ENCODE measurements at regions not wholly inside any gene's neighbourhood (a gene's known extent, or its start where the extent isn't known, plus 50 kb on each side); places are given as distances from the start of the nearest gene placed in this dataset.

DNA sequence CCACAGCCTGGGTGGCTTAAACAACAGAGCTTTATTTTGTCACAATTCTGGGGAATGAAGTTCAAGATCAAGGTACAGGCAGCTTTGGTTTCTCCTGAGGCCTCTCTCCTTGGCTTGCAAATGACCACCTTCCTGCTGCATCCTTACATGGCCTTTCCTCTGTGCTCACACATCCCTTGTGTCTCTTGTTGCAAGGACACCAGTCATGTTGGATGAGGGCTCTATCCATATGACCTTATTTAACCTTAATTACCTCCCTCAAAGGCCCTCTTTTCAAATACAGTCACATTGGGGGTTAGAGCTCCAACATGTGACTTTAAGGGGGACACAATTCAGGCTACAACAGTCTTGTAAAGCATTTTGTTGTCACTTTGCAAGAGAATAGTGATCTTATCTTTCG lies 65.0 kb upstream of the PLXNA4 start:
- TF ChIP-seq, protein P1, sequence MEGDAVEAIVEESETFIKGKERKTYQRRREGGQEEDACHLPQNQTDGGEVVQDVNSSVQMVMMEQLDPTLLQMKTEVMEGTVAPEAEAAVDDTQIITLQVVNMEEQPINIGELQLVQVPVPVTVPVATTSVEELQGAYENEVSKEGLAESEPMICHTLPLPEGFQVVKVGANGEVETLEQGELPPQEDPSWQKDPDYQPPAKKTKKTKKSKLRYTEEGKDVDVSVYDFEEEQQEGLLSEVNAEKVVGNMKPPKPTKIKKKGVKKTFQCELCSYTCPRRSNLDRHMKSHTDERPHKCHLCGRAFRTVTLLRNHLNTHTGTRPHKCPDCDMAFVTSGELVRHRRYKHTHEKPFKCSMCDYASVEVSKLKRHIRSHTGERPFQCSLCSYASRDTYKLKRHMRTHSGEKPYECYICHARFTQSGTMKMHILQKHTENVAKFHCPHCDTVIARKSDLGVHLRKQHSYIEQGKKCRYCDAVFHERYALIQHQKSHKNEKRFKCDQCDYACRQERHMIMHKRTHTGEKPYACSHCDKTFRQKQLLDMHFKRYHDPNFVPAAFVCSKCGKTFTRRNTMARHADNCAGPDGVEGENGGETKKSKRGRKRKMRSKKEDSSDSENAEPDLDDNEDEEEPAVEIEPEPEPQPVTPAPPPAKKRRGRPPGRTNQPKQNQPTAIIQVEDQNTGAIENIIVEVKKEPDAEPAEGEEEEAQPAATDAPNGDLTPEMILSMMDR (IDR thresholded peaks at IDR 0.05; ENCODE audit: low read depth, low read length), result no peak
- Histone ChIP-seq H3K9me3 (ENCODE audit: severe bottlenecking) (no peaks in the 10 kb centered on the region), H3K27me3 (ENCODE audit: insufficient read depth, low read depth, severe bottlenecking) (no peaks in the 10 kb centered on the region), H3K4me3 (ENCODE audit: low read depth, low read length) (no peak overlapping the region), H3K36me3 (no peaks in the 10 kb centered on the region), H3K27ac (no peak overlapping the region)
- DNase-seq, result no peak

DNA sequence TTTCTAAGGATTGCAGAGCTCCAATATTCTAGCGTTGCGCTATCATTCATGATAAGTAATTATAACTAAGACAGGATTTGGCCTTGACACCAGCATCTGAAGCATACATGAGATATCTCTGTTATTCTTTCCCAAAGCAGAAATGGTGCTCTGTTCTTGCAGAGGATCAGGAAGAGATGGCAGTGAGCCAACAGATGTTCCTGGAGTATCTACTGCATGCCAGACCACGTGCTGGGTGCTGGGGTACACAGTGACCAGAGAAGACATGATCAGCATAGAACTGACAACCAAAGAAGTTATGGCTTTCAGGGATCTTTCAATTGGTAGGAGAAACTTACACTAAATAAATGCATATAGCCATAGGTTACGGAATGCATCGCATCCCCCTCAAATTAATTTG lies 63.7 kb upstream of the PLXNA4 start:
- Histone ChIP-seq H3K27me3 (ENCODE audit: insufficient read depth, low read depth, severe bottlenecking) (no peaks in the 10 kb centered on the region), H3K9me3 (ENCODE audit: severe bottlenecking) (no peaks in the 10 kb centered on the region), H3K4me3 (ENCODE audit: low read depth, low read length) (no peak overlapping the region), H3K36me3 (no peaks in the 10 kb centered on the region), H3K27ac (no peak overlapping the region)
- TF ChIP-seq, protein P1 (IDR thresholded peaks at IDR 0.05; ENCODE audit: low read depth, low read length), result no peak
- no peak for DNase-seq

DNA sequence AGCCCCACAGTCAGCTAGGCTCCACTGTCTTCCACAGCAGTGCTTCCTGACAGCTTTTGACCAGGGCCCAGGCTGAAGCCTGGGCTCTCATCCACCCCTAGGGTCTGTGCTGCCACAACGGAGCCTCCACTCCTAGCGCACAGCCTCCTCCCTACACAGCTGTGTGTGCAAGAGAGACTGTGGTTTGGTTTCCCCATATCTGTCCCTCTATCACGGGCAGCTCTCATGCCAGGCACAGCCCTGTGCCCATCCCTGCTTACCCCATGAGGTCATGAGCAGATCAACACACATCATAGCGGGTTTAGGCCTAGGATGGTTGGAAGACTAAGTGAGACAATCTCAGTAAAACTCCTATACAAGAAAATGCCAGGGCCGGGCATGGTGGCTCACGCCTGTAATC lies 61.7 kb upstream of the PLXNA4 start:
- DNase-seq, result no peak
- Histone ChIP-seq H3K9me3 (ENCODE audit: severe bottlenecking) (no peaks in the 10 kb centered on the region), H3K27ac (no peak overlapping the region), H3K36me3 (no peaks in the 10 kb centered on the region), H3K4me3 (ENCODE audit: low read depth, low read length) (no peak overlapping the region), H3K27me3 (ENCODE audit: insufficient read depth, low read depth, severe bottlenecking) (no peaks in the 10 kb centered on the region)
- TF ChIP-seq, protein P1 (IDR thresholded peaks at IDR 0.05; ENCODE audit: low read depth, low read length), result no peak

DNA sequence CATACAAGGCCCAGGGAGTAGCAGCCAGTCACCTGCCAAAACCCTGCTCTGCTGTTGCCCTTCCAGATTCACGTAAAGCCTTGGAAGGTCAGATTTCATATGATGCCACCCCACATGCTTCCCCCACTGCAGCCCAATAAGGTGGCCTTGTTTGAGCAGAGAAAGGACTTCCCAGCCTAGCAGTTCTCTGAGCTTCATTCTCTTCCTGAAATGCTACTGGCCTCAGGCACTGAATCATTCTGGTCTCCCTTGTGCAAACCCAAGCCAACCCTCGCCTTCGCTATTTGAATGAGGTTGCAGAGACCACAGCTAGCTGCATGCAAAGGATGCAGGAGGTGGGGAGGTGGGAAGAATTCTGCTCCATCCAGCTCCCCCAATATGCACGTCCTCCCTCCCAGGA lies 60.3 kb upstream of the PLXNA4 start:
- TF ChIP-seq, protein P1 (IDR thresholded peaks at IDR 0.05; ENCODE audit: low read depth, low read length), result no peak
- Histone ChIP-seq H3K27ac (no peak overlapping the region), H3K36me3 (no peaks in the 10 kb centered on the region), H3K9me3 (ENCODE audit: severe bottlenecking) (no peaks in the 10 kb centered on the region), H3K27me3 (ENCODE audit: insufficient read depth, low read depth, severe bottlenecking) (no peaks in the 10 kb centered on the region), H3K4me3 (ENCODE audit: low read depth, low read length) (no peak overlapping the region)
- DNase-seq, result no peak

DNA sequence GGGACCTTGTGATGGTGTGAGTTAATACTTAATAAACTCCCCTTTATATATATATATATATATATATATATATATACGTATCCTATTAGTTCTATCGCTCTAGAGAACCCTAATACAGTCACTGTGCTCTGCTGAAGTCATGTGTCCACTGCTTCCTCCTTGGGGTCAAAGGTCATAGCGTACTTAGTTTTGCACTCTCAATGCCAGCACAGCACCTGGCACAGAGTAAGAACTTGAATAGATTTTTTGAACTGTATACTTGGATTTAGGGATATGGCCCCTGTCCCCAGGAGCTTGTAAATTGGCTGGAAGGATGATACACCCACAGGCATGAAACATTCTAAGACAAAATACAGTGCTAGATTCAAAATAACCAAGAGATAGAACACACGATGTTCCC lies 58.9 kb upstream of the PLXNA4 start:
- TF ChIP-seq, protein P1 (IDR thresholded peaks at IDR 0.05; ENCODE audit: low read depth, low read length), result no peak
- Histone ChIP-seq H3K36me3 (no peaks in the 10 kb centered on the region), H3K4me3 (ENCODE audit: low read depth, low read length) (no peak overlapping the region), H3K27ac (no peak overlapping the region), H3K9me3 (ENCODE audit: severe bottlenecking) (no peaks in the 10 kb centered on the region), H3K27me3 (ENCODE audit: insufficient read depth, low read depth, severe bottlenecking) (no peaks in the 10 kb centered on the region)
- DNase-seq, result no peak

DNA sequence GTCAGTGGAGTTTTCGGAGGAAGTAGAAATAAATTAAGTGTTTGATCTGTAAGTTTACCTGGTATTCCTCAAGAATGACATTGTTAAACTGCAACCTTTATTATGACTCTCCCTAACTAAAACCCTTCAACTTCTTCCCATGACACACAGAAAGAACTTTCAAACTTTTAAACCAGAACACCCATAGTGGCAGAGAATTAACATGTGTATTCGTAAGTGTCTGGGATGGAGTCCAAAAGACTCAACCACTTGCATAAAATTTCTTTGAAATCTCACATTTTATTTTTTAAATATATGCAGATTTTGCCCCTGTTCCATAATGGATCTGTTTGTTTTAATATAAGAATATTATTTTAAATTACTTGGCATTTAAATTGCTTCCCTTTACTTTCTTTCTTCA lies 54.6 kb upstream of the PLXNA4 start:
- H3K36me3 ChIP-seq, result no peaks in the 10 kb centered on the region
- no peaks in the 10 kb centered on the region for H3K27me3 ChIP-seq (ENCODE audit: insufficient read depth, low read depth, severe bottlenecking)
- H3K27ac ChIP-seq, result no peak overlapping the region
- TF ChIP-seq, protein P1 (IDR thresholded peaks at IDR 0.05; ENCODE audit: low read depth, low read length), result no peak
- H3K9me3 ChIP-seq (ENCODE audit: severe bottlenecking), result no peaks in the 10 kb centered on the region
- H3K4me3 ChIP-seq (ENCODE audit: low read depth, low read length), result no peak overlapping the region
- no peak for DNase-seq

Data from WERI-Rb-1 (cell line).